SH-SY5Y (cell line): ENCODE measurements at regions not wholly inside any gene's neighbourhood (a gene's known extent, or its start where the extent isn't known, plus 50 kb on each side); places are given as distances from the start of the nearest gene placed in this dataset.

Source experiments
- GATA2 ChIP-seq: IDR thresholded peaks from 2 replicates; pipeline ENCODE4 v1.6.1; 2011; ENCODE audit warnings: mild to moderate bottlenecking, low read depth, low read length
- GATA3 ChIP-seq: IDR thresholded peaks from 2 replicates; pipeline ENCODE4 v1.6.1; 2011; ENCODE audit warnings: low read depth, mild to moderate bottlenecking, low read length, moderate library complexity

- TF ChIP-seq GATA3 (no peak), GATA2 (no peak)
Measured at GRCh38 chr9:82273121-82273520, 284.5 kb downstream of the SPATA31D1 start.
